Muscle of back (tissue), 3 donors: ENCODE measurements at regions not wholly inside any gene's neighbourhood (a gene's known extent, or its start where the extent isn't known, plus 50 kb on each side); places are given as distances from the start of the nearest gene placed in this dataset.
"Not testable (repeated sequence)": the region's sequence is repeated elsewhere in the genome, so short reads cannot be mapped to it uniquely, and the experiment has no call there.

ENCODE experiments used
- DNase-seq, 3 donors: peaks; one replicate each; pipeline versions ENCODE4 v3.0.0 to v3.0.0-alpha.2; 2013

GRCh38 chr2:167681234-167682015 is 566.0 kb downstream of the STK39 start:
- DNase-seq, result peak; percentile 29 to 66 (median 56)

- DNase-seq, result no peak
Observed at GRCh38 chr2:167678158-167678557, 569.2 kb downstream of the STK39 start.

- DNase-seq, result no peak
Observed at GRCh38 chr2:167675906-167676305, 571.5 kb downstream of the STK39 start.

- no peak for DNase-seq
Observed at GRCh38 chr2:167670588-167670987, 576.8 kb downstream of the STK39 start.

- no peak for DNase-seq
Observed at GRCh38 chr2:167653131-167653530, 594.3 kb downstream of the STK39 start.

GRCh38 chr2:167652401-167652800 is 595.0 kb downstream of the STK39 start:
- no peak for DNase-seq

GRCh38 chr2:167651406-167652151 is 595.8 kb downstream of the STK39 start:
- no peak for DNase-seq

GRCh38 chr2:167646557-167646956 is 600.8 kb downstream of the STK39 start:
- DNase-seq, result no peak

GRCh38 chr2:167640096-167640495 is 607.3 kb downstream of the STK39 start:
- DNase-seq, result no peak

- peak in 2 of 3 donors; percentile 3 to 9 for DNase-seq
Observed at GRCh38 chr2:167637741-167638140, 609.7 kb downstream of the STK39 start.

GRCh38 chr2:167632271-167632670 is 615.1 kb downstream of the STK39 start:
- not testable (repeated sequence) for DNase-seq

- no peak for DNase-seq
Observed at GRCh38 chr2:167626961-167627360, 620.4 kb downstream of the STK39 start.

- DNase-seq, result no peak
Observed at GRCh38 chr2:167626301-167626700, 621.1 kb downstream of the STK39 start.

GRCh38 chr2:167616997-167617396 is 630.4 kb downstream of the STK39 start:
- no peak for DNase-seq

- peak; percentile 8 to 34 (median 11) for DNase-seq
Observed at GRCh38 chr2:167613471-167613870, 633.9 kb downstream of the STK39 start.

- no peak for DNase-seq
Observed at GRCh38 chr2:167608487-167608886, 638.9 kb downstream of the STK39 start.

GRCh38 chr2:167607731-167608130 is 639.7 kb downstream of the STK39 start:
- no peak for DNase-seq

- DNase-seq, result no peak
Observed at GRCh38 chr2:167607211-167607610, 640.2 kb downstream of the STK39 start.

GRCh38 chr2:167602122-167602521 is 645.3 kb downstream of the STK39 start:
- DNase-seq, result no peak

- DNase-seq, result peak in 1 of 3 donors; percentile 11
Observed at GRCh38 chr2:167599219-167599618, 648.2 kb downstream of the STK39 start.

GRCh38 chr2:167595839-167596471 is 651.4 kb downstream of the STK39 start:
- DNase-seq, result no peak

- no peak for DNase-seq
Observed at GRCh38 chr2:167595021-167595420, 652.4 kb downstream of the STK39 start.

- no peak for DNase-seq
Observed at GRCh38 chr2:167592441-167592840, 655.0 kb downstream of the STK39 start.
